Esophagus muscularis mucosa (tissue), 4 donors: ENCODE measurements at regions not wholly inside any gene's neighbourhood (a gene's known extent, or its start where the extent isn't known, plus 50 kb on each side); places are given as distances from the start of the nearest gene placed in this dataset.

ENCODE experiments used
- DNase-seq: peaks from one replicate; pipeline ENCODE4 v3.0.0-alpha.2; 2017; ENCODE audit errors: extremely low spot score
- H3K27ac ChIP-seq, 4 donors: fragments of 200-600 bp; sonication (generic); replicated peaks in 1 of 4; 1 replicate in 3 of 4; 2 replicates in 1 of 4; pipeline ENCODE4 v1.5.1; 2016 to 2019; ENCODE audit warnings: mild to moderate bottlenecking in 1 of 4
- H3K27me3 ChIP-seq, 4 donors: fragments of 200-600 bp; sonication (generic); one replicate each; pipeline versions ENCODE4 v1.5.1 to v1.6.0; 2016 to 2019
- H3K36me3 ChIP-seq, 4 donors: fragments of 200-600 bp; sonication (generic); one replicate each; pipeline ENCODE4 v1.5.1; 2016 to 2019
- H3K4me1 ChIP-seq, 4 donors: fragments of 200-600 bp; sonication (generic); one replicate each; pipeline ENCODE4 v1.5.1; 2016 to 2019
- H3K4me3 ChIP-seq, 4 donors: fragments of 200-600 bp; sonication (generic); 1 replicate in 2 of 4; 2 replicates in 2 of 4; pipeline ENCODE4 v1.5.1; 2016 to 2019; ENCODE audit warnings: mild to moderate bottlenecking in 4 of 4, moderate library complexity in 1 of 4
- H3K9me3 ChIP-seq, 4 donors: fragments of 200-600 bp; sonication (generic); 1 replicate in 3 of 4; 2 replicates in 1 of 4; pipeline ENCODE4 v1.5.1; 2016 to 2019
- CTCF ChIP-seq, 3 experiments: fragments of 200-600 bp in 2 of 3; fragments of 450-650 bp in 1 of 3; sonication (generic) in 2 of 3; IDR thresholded peaks; one replicate each; pipeline ENCODE4 v1.5.1; 2017 to 2019; ENCODE audit warnings: antibody characterized with exemption in 3 of 3, mild to moderate bottlenecking in 2 of 3, moderate library complexity in 1 of 3
- EP300 ChIP-seq: sonication (generic); formaldehyde crosslinking; IDR thresholded peaks from one replicate; pipeline ENCODE4 v1.6.1; 2017; ENCODE audit warnings: antibody characterized with exemption
- POLR2A ChIP-seq: fragments of 450-650 bp; IDR thresholded peaks from one replicate; pipeline ENCODE4 v1.6.1; 2017; ENCODE audit warnings: antibody characterized with exemption, moderate library complexity, mild to moderate bottlenecking, low read depth
- POLR2AphosphoS5 ChIP-seq, 2 donors: sonication (generic); formaldehyde crosslinking; IDR thresholded peaks; one replicate each; pipeline ENCODE4 v1.6.1; 2017; ENCODE audit warnings: antibody characterized with exemption in 2 of 2
- WGBS: methylation state at CpG from one replicate; pipeline ENCODE4 v1.1.5; 2018; 5-methylcytosine and 5-hydroxymethylcytosine counted together
- intact Hi-C: fragments of 100-400 bp; cut with DNase I; formaldehyde crosslinking; loops from one replicate; pipeline ENCODE4 v1.15.1; 2023

DNA sequence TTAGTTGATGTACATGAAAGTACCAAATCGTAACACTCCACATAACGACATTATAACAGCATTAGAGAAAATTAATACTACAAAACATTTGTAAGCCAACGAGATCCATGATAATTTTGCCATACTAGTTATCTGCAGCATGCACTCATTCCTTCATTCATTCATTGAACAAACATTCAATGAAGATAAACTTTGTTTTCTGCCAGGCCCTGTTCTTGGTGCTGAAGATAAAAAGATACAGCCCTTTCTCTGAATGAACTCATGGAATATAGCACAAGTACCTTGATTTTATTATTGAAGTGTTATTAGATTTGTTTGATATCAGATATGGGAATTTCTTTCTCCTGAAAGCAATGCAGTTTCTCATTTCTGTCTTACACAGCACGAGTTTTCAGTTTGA, 524.0 kb downstream of the TFAP2A start:
- H3K9me3 ChIP-seq, result peaks cover 0 to 12% (median 0%) of the 10 kb centered on the region in 4 donors
- H3K27ac ChIP-seq, result no peak overlapping the region
- no peaks in the 10 kb centered on the region for H3K36me3 ChIP-seq
- no peaks in the 10 kb centered on the region for H3K4me1 ChIP-seq
- TF ChIP-seq POLR2A (no peak), EP300 (no peak), POLR2AphosphoS5 (IDR thresholded peaks at IDR 0.05) (no peak), CTCF (IDR thresholded peaks at IDR 0.05) (no peak)
- 74% methylated on average over 4 of the region's 4 CpGs for WGBS
- no peaks in the 10 kb centered on the region for H3K27me3 ChIP-seq
- DNase-seq, result no peak
- intact Hi-C loops, result no loop called here
- no peak overlapping the region for H3K4me3 ChIP-seq

DNA sequence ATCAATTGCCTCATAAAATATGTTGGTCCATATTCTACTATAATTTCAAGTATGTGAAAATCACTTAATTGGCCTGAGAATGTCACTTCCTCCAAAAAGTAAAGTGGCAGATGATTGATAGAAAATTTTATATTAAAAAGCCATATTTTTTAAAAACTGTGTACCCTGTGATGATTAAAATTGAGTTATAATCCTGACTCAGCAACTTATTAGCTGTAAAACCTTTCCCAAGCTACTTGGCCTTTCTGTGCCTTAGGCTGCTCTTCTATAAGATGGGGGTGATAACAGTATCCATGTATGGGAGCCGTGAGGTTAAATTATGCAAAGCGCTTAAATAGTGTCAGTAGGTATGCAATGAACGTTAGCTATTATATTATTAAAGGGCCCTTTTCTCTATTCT, 524.4 kb downstream of the TFAP2A start:
- H3K9me3 ChIP-seq, result peaks cover 0 to 12% (median 0%) of the 10 kb centered on the region in 4 donors
- no peak overlapping the region for H3K4me3 ChIP-seq
- intact Hi-C loops, result no loop called here
- H3K4me1 ChIP-seq, result no peaks in the 10 kb centered on the region
- DNase-seq, result no peak
- H3K27me3 ChIP-seq, result no peaks in the 10 kb centered on the region
- no peaks in the 10 kb centered on the region for H3K36me3 ChIP-seq
- TF ChIP-seq POLR2AphosphoS5 (IDR thresholded peaks at IDR 0.05) (no peak), EP300 (no peak), CTCF (IDR thresholded peaks at IDR 0.05) (no peak), POLR2A (no peak)
- 79% methylated on average over 3 of the region's 3 CpGs for WGBS
- H3K27ac ChIP-seq, result no peak overlapping the region

DNA sequence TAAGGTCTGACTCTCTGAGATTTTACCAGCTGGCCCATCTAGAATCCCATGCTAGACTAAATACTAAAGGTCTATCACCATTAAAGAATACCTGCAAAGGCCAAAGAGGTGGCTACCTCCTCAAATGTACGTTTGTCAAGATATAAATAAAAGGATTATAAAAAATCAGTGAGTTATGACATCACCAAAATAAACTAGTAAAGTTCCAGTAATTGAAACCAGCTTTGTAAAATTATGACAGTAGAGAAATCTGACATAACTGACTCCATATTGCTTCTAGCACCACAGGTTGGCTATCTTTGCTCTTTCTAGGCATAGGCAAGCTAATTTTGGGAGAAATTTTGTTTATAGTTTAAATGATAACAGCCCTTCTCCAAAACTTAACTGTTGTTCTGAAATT, 536.3 kb downstream of the TFAP2A start:
- Histone ChIP-seq H3K27ac (no peak overlapping the region), H3K9me3 (peaks cover 0 to 26% (median 2%) of the 10 kb centered on the region in 4 donors), H3K36me3 (no peaks in the 10 kb centered on the region), H3K4me1 (no peaks in the 10 kb centered on the region), H3K4me3 (no peak overlapping the region), H3K27me3 (no peaks in the 10 kb centered on the region)
- 53% methylated on average over 1 of the region's 1 CpG for WGBS
- no peak for TF ChIP-seq CTCF (IDR thresholded peaks at IDR 0.05)
- no peak for TF ChIP-seq EP300
- no peak for TF ChIP-seq POLR2A
- no peak for TF ChIP-seq POLR2AphosphoS5 (IDR thresholded peaks at IDR 0.05)
- intact Hi-C loops, result no loop called here
- DNase-seq, result no peak

GRCh38 chr6:9875605-9876353, 539.1 kb downstream of the TFAP2A start:
- intact Hi-C loops, result no loop called here
- 42% methylated on average over 4 of the region's 4 CpGs for WGBS
- H3K27ac ChIP-seq, result no peak overlapping the region
- peaks cover 0 to 12% (median 2%) of the 10 kb centered on the region in 4 donors for H3K9me3 ChIP-seq
- TF ChIP-seq POLR2AphosphoS5 (IDR thresholded peaks at IDR 0.05) (no peak), POLR2A (no peak), EP300 (no peak)
- H3K4me1 ChIP-seq, result no peaks in the 10 kb centered on the region
- no peak overlapping the region for H3K4me3 ChIP-seq
- H3K36me3 ChIP-seq, result no peaks in the 10 kb centered on the region
- no peak for DNase-seq
- no peaks in the 10 kb centered on the region for H3K27me3 ChIP-seq

GRCh38 chr6:9862603-9863167, 552.2 kb downstream of the TFAP2A start:
- 80% methylated on average over 2 of the region's 2 CpGs for WGBS

More at GRCh38 chr6:9862603-9863167, 552.2 kb downstream of the TFAP2A start:
- H3K36me3 ChIP-seq, result no peaks in the 10 kb centered on the region
- intact Hi-C loops, result no loop called here
- H3K4me1 ChIP-seq, result no peaks in the 10 kb centered on the region
- no peak overlapping the region for H3K27ac ChIP-seq
- H3K27me3 ChIP-seq, result no peaks in the 10 kb centered on the region
- H3K9me3 ChIP-seq, result peaks cover 0 to under 1% (median 0%) of the 10 kb centered on the region in 4 donors
- no peak overlapping the region for H3K4me3 ChIP-seq
- no peak for TF ChIP-seq POLR2AphosphoS5 (IDR thresholded peaks at IDR 0.05)
- TF ChIP-seq POLR2A, result no peak
- TF ChIP-seq CTCF (IDR thresholded peaks at IDR 0.05), result no peak
- no peak for TF ChIP-seq EP300
- no peak for DNase-seq
